ENCODE measurements at regions not wholly inside any gene's neighbourhood (a gene's known extent, or its start where the extent isn't known, plus 50 kb on each side); places are given as distances from the start of the nearest gene placed in this dataset.
"Not testable (repeated sequence)": the region's sequence is repeated elsewhere in the genome, so short reads cannot be mapped to it uniquely, and the experiment has no call there.

DNA sequence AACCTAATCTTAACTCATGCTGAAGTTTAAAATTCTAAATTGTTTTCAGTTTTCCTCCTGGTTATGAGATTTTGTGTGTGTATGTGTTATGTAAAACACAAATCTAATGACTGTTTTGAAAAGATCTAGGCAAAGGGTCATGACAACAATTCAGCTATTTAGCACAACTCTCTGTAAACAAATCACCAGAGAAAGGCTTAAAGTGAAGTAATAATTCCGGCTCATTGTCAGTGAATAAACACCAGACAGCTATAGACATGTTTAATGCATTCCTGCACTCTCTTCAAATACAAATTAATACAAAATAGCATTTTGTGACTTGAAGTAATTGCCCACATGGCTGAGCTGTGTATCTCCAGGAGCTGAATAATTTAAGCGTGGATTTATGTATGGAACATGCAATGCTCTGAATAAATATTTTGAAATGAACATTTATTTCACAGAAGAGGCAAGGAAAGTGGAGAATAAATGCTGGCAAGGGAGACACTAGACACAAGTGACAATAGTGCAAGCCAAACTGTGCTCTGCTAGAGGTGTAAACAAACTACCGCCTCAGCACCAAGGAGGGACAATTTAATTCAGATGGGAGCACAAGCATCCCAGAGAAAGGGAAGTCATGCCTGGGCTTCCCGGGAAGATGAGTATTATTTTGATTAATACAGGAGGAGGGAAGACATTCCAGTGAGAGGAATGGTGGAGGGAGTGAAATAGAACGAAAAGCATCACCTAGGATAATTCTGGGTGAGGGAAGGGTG is 133.6 kb upstream of the XPO1 start:
- no peak for DNase-seq

DNA sequence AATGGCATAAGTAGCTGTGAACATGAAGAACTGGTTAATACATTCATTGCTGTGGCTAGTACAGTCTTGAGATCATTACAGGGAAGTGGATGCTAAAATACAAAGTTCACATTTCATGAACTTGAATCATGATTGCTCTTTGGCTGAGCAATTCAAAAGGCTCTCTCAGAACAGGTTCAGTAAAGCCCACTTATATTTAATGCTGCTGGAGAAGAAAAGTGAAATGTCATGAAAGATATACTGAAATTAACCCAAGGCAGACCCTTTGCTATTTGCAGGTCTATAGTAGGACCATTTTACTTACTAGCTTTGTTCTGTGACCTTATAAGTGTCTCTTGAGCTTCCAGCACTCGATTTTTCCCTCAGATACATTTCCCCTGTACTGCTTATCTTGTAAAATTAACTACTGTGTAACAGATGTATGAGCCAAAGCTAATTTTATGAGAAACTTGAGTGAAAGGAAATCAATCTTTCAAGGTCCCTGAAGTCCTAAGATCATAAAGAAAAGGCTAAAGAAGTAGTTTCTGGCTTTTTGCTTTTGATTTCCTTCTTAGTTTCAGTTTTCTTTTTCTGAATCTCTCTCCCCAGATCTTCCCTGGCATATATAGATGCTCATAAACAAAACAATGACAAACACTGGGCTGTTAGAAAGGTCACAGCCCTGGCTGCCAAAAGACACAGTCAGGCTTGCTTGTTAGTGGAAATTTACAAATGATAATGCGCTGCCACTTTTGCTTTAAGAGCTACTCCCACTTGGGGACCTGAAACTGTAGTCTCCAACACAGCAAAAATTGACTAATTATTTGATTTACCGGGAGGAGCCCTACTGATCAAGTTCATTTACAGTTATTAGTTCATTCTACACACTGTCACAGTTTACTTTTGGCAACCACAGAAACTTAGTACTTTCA is 132.7 kb upstream of the XPO1 start:
- no peak for DNase-seq

- no peak for DNase-seq
Measured at GRCh38 chr2:61664190-61664589, 126.0 kb upstream of the XPO1 start.

GRCh38 chr2:61662990-61663389 is 124.8 kb upstream of the XPO1 start:
- no peak for DNase-seq

GRCh38 chr2:61660511-61661388 is 122.6 kb upstream of the XPO1 start:
- no peak for DNase-seq

- no peak for DNase-seq
Measured at GRCh38 chr2:61658841-61659780, 121.0 kb upstream of the XPO1 start.

DNA sequence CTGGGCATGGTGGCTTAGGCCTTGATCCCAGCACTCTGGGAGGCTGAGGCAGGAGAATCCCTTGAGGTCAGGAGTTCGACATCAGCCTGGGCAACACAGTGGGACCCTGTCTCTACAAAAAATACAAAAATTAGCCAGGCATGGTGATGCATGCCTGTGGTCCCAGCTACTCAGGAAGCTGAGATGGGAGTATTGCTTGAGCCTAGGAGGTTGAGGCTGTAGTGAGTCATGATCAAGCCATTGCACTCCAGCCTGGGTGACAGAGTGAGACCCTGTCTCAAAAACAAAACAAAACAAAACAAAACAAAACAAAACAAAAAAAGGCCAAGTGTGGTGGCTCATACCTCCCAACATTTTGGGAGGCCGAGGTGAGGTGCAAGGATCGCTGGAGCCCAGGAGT is 111.8 kb upstream of the XPO1 start:
- DNase-seq: not testable (repeated sequence)

GRCh38 chr2:61649021-61649420 is 110.9 kb upstream of the XPO1 start:
- no peak for DNase-seq

GRCh38 chr2:61647044-61647443 is 108.9 kb upstream of the XPO1 start:
- DNase-seq: no peak

DNA sequence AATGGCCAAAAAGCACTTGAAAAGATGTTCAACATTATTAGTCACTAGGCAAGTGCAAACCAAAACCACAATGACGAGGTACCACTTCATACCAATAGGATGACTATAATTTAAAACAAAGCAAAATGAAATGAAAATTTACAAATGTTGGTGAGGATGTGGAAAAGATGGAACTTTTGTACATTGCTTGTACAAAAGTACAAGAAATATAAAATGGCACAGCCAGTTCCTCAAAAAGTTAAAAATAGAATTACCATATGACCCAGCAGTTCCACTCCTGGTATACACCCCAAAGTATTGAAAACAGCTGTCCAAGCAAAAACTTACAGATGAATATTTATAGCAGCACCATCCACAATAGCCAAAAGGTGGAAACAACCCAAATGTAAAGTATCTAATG is 107.8 kb upstream of the XPO1 start:
- no peak for DNase-seq

- DNase-seq: not testable (repeated sequence)
Measured at GRCh38 chr2:61643153-61643552, 105.0 kb upstream of the XPO1 start.

DNA sequence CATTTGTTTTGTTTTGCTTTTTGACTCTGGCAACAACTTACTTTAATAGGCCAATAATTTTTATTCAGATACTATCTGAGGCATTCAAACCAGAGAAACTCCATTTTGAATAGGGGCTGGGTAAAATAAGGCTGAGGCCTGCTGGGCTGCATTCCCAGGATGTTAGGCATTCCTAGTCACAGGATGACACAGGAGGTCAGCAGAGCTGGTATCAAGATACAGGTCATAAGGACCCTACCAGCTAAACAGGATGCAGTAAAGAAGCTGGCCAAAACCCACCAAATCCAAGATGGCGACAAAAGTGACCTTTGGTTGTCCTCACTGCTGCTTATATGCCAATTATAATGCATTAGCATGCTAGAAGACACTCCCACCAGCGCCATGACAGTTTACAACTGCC is 102.2 kb upstream of the XPO1 start:
- no peak for DNase-seq

DNA sequence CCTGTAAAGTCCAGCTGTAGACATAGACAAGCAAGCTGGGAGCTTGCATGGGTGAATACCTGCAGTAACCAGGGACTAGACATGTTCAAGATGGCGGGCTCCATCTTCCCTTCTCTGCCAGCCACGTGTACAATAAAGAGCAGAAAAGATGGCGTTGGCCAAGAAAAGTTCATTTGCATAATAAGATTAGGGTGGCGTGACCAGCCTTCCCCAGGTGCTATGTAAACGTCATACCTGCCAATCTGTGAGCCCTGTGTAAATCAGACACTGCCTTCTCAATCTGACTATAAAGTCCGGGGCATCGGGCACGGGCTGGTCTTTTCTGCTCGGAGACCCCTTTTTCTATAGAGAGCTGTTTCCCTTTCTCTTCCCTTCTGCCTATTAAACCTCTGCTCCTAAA is 101.6 kb upstream of the XPO1 start:
- no peak for DNase-seq

DNA sequence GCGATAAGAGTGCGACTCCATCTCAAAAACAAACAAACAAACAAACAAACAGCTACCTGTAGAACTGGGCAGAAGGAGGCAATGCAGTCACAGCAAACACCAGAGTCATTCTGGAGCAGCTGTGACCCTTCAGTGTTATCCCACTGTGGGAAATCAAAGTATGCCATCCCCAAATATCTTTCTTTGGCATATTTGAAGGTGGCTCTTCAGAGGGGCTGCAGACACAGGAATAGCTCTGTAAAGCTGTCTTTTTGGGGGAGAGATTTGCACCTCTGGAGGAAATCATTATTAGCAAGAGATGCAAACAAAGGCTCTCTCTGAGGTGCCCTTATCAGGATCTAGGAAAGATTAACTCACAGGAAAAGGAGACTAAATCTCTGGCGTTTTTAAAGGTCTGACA is 98.5 kb upstream of the XPO1 start:
- no peak for DNase-seq

DNA sequence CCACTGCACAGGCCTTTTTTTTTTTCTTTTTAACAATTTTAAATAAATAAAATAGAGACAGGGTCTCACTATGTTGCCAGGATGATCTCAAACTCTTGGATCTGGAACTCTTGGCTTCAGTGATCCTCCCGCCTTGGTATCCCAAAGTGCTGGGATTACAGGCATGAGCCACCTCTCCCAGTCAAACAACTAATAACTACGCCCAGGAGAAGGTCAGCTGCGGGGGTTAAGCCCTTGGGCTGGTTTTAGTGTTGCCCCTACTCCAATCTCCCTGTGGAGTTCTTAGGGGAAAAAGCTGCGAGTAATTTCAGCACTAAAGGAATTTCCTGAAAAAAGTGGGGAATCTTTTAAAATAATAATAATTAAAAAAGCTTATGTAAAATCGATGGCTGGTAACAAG is 96.4 kb upstream of the XPO1 start:
- DNase-seq: no peak

DNA sequence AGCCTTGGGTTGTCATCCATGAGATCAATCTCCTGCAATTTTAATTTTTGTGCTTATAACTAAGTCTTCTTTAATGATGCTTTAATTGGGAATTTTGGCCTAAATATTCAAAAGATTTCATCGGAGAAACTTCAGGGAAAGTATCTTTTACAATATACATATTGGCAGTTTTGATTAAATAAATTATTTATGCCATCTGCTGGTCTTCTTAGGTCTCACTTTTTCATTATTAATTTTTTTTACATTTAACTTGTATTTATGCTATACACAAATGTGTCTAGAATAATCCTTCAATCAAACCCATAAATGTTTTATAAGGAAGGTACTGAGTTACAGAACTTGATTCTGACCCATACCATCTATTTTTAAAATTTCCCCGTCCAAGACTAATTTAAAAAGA is 95.1 kb upstream of the XPO1 start:
- no peak for DNase-seq

GRCh38 chr2:61632276-61633169 is 94.4 kb upstream of the XPO1 start:
- no peak for DNase-seq

GRCh38 chr2:61631321-61631720 is 93.2 kb upstream of the XPO1 start:
- no peak for DNase-seq

GRCh38 chr2:61626827-61627226 is 88.7 kb upstream of the XPO1 start:
- DNase-seq: no peak

GRCh38 chr2:61623747-61624146 is 85.6 kb upstream of the XPO1 start:
- DNase-seq: no peak
